Panc1 (cell line): ENCODE measurements at regions not wholly inside any gene's neighbourhood (a gene's known extent, or its start where the extent isn't known, plus 50 kb on each side); places are given as distances from the start of the nearest gene placed in this dataset.

Experiments
- CTCF ChIP-seq: fragments of 450-650 bp; IDR thresholded peaks from 2 replicates; pipeline ENCODE4 v1.5.1; 2017; ENCODE audit warnings: mild to moderate bottlenecking
- POLR2AphosphoS5 ChIP-seq: IDR thresholded peaks from 2 replicates; pipeline ENCODE4 v1.6.1; 2012; ENCODE audit warnings: mild to moderate bottlenecking, low read depth, low read length, moderate library complexity
- REST ChIP-seq, 2 experiments: IDR thresholded peaks; 2 replicates each; pipeline ENCODE4 v1.6.1; 2011 to 2012; ENCODE audit warnings: low read depth in 2 of 2, control low read depth in 1 of 2, low read length in 1 of 2, mild to moderate bottlenecking in 1 of 2, moderate library complexity in 1 of 2; ENCODE audit not compliant: insufficient read depth in 1 of 2
- TCF7L2 ChIP-seq: IDR thresholded peaks from 2 replicates; pipeline ENCODE4 v1.6.1; 2011; ENCODE audit warnings: mild to moderate bottlenecking, low read depth, low read length, inconsistent platforms

GRCh38 chr2:156098506-156098905 is 234.0 kb downstream of the NR4A2 start:
- TF ChIP-seq CTCF: no peak
- TF ChIP-seq POLR2AphosphoS5: no peak
- TF ChIP-seq REST (IDR thresholded peaks at IDR 0.05; ENCODE audit: insufficient read depth in 1 of 2, low read depth in 2 of 2, low read length in 1 of 2): no peak
- TF ChIP-seq TCF7L2: no peak
